GM10266 (cell line): ENCODE measurements at regions not wholly inside any gene's neighbourhood (a gene's known extent, or its start where the extent isn't known, plus 50 kb on each side); places are given as distances from the start of the nearest gene placed in this dataset.

Experiments
- DNase-seq: peaks from one replicate; pipeline ENCODE4 v3.0.0; 2012; ENCODE audit errors: extremely low spot score
- TF ChIP-seq, protein P1 (sequence below): IDR thresholded peaks from 2 replicates; pipeline ENCODE4 v1.5.1; 2012; ENCODE audit warnings: mild to moderate bottlenecking, low read depth; ENCODE audit not compliant: control insufficient read depth, insufficient read depth; ENCODE audit errors: missing control alignments

DNA sequence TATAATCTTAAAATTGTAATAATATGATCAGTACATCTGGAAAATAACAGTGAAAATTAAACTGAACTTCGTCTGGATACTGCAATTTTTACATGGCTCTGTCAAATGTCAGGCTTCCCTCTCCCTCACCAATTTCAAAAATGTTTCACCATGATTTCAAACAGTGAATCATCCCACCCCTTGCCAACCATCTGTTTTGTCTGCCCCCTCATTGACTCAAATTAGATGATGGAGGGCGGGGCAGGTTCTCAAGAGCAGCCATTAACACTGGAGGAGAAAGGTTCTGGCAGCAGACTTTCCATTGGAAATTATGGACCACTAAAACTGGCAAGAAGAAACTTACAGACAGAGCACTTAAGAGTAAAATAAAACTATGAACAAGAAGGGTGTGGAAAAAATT lies 1195.7 kb upstream of the ZEB2 start:
- TF ChIP-seq, protein P1, sequence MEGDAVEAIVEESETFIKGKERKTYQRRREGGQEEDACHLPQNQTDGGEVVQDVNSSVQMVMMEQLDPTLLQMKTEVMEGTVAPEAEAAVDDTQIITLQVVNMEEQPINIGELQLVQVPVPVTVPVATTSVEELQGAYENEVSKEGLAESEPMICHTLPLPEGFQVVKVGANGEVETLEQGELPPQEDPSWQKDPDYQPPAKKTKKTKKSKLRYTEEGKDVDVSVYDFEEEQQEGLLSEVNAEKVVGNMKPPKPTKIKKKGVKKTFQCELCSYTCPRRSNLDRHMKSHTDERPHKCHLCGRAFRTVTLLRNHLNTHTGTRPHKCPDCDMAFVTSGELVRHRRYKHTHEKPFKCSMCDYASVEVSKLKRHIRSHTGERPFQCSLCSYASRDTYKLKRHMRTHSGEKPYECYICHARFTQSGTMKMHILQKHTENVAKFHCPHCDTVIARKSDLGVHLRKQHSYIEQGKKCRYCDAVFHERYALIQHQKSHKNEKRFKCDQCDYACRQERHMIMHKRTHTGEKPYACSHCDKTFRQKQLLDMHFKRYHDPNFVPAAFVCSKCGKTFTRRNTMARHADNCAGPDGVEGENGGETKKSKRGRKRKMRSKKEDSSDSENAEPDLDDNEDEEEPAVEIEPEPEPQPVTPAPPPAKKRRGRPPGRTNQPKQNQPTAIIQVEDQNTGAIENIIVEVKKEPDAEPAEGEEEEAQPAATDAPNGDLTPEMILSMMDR = no peak
- DNase-seq = no peak

- DNase-seq = no peak
- TF ChIP-seq, protein P1 = no peak
These were observed 1190.4 kb upstream of the ZEB2 start for GRCh38 chr2:145710303-145710702.

DNA sequence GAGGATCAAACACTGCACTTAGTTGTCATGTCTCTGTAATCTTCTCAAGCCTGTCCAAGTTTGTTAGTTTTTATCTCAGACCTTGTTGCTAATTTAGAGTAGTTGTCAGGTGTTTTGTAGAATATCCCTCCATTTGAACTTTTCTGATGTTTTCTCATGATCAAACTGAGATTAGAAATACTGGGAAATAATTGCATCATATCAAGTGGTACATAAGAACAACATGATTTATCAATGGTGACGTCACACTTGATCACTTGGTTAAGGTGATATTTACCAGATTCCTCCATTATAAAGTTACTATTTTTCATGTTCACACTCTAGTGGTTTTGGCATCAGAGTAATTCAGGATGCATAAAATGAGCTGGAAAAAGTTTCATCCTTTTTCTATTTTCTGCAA lies 1182.4 kb upstream of the ZEB2 start:
- TF ChIP-seq, protein P1 = no peak
- no peak for DNase-seq

DNA sequence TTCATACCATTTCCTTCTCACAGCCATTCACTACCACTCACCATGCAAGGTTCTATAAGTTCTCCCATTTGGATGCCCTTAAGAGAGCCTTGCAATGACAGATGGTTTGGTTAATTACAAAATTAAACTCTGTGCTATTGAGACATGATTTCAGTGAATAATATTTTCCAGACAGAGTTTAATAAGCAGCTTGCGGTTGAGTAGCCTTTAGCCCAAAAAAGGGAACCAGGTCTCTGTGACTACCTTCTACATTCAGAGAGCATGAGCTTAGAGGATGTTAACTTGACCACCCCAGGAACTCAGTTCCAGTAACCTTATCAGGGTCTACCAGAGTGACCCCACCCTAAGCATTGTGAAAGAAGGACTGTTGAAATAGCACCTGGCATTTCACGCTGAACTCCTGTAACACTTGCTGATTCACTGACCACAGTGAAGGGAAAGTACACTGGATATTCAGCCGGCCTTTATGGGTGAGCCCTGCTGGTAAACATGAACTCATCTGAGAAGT lies 1173.1 kb upstream of the ZEB2 start:
- DNase-seq = peak; percentile 11
- TF ChIP-seq, protein P1 = no peak

GRCh38 chr2:145691659-145692058 lies 1171.7 kb upstream of the ZEB2 start:
- no peak for DNase-seq
- TF ChIP-seq, protein P1 = no peak

GRCh38 chr2:145690183-145690778 lies 1170.4 kb upstream of the ZEB2 start:
- no peak for DNase-seq
- TF ChIP-seq, protein P1 = no peak

GRCh38 chr2:145689277-145689676 lies 1169.4 kb upstream of the ZEB2 start:
- TF ChIP-seq, protein P1 = no peak
- DNase-seq = no peak
